Body of pancreas (tissue), 4 donors: ENCODE measurements at regions not wholly inside any gene's neighbourhood (a gene's known extent, or its start where the extent isn't known, plus 50 kb on each side); places are given as distances from the start of the nearest gene placed in this dataset.

Source experiments
- CTCF ChIP-seq, 7 experiments: fragments of 450-650 bp in 4 of 7; fragments of 200-600 bp in 3 of 7; sonication (generic) in 3 of 7; IDR thresholded peaks; one replicate each; pipeline ENCODE4 v1.5.1; 2016 to 2019; ENCODE audit warnings: antibody characterized with exemption in 7 of 7
- POLR2A ChIP-seq, 3 donors: fragments of 450-650 bp; IDR thresholded peaks; one replicate each; pipeline ENCODE4 v1.6.1; 2016; ENCODE audit warnings: antibody characterized with exemption in 3 of 3, mild to moderate bottlenecking in 2 of 3

- TF ChIP-seq CTCF (IDR thresholded peaks at IDR 0.05) (no peak), POLR2A (IDR thresholded peaks at IDR 0.05) (no peak)
These were observed 182.2 kb upstream of the ATP5MC3 start for GRCh38 chr2:175363699-175364098.
